ENCODE measurements at regions not wholly inside any gene's neighbourhood (a gene's known extent, or its start where the extent isn't known, plus 50 kb on each side); places are given as distances from the start of the nearest gene placed in this dataset.

GRCh38 chr16:50425044-50425443 lies 56.3 kb upstream of the BRD7 start:
- intact Hi-C loops (cut with micrococcal nuclease), result no loop called here

- intact Hi-C loops (cut with micrococcal nuclease), result no loop called here
Measured at GRCh38 chr16:50422926-50423325, 54.1 kb upstream of the BRD7 start.

- intact Hi-C loops (cut with micrococcal nuclease), result no loop called here
Measured at GRCh38 chr16:50419116-50419515, 50.3 kb upstream of the BRD7 start.

All from T-helper 1 cell treated with Interleukin-12 subunit alpha and Interleukin-12 subunit beta and Interleukin-4 antibody, amounts not matched to agents 30 ng/mL and 1 ng/mL, for 36 hours (primary cell).